Mammary epithelial cell (primary cell): ENCODE measurements at regions not wholly inside any gene's neighbourhood (a gene's known extent, or its start where the extent isn't known, plus 50 kb on each side); places are given as distances from the start of the nearest gene placed in this dataset.

Experiments
- CTCF ChIP-seq, 2 donors: IDR thresholded peaks in 1 of 2; conservative IDR thresholded peaks in 1 of 2; 2 replicates each; pipeline ENCODE4 v1.5.1; 2011 to 2012; ENCODE audit warnings: inconsistent platforms in 2 of 2, low read length in 2 of 2, mild to moderate bottlenecking in 2 of 2, control low read depth in 1 of 2, low read depth in 1 of 2; ENCODE audit not compliant: insufficient read depth in 1 of 2; ENCODE audit errors: extremely low read depth in 1 of 2
- EZH2 ChIP-seq: IDR thresholded peaks from 2 replicates; pipeline ENCODE4 v1.6.1; 2012; ENCODE audit warnings: low read length, inconsistent platforms, borderline replicate concordance

- TF ChIP-seq CTCF (conservative IDR thresholded peaks at IDR 0.05 in 1 of 2, IDR thresholded peaks at IDR 0.05 in 1 of 2; ENCODE audit: extremely low read depth in 1 of 2, insufficient read depth in 1 of 2, low read depth in 1 of 2, low read length in 2 of 2) (no peak), EZH2 (no peak)
Observed at GRCh38 chr20:4504814-4505213, 181.4 kb upstream of the PRNP start.
